ENCODE measurements at regions not wholly inside any gene's neighbourhood (a gene's known extent, or its start where the extent isn't known, plus 50 kb on each side); places are given as distances from the start of the nearest gene placed in this dataset.

GRCh38 chr2:117763804-117764203, 50.7 kb upstream of the DDX18 start:
- H3K27me3 Mint-ChIP-seq (ENCODE audit: unreplicated experiment): no peaks in the 10 kb centered on the region
- no peak for TF ChIP-seq CTCF (IDR thresholded peaks at IDR 0.05)
- no peak overlapping the region for H3K4me3 Mint-ChIP-seq (ENCODE audit: unreplicated experiment)

More at GRCh38 chr2:117763804-117764203, 50.7 kb upstream of the DDX18 start:
- DNase-seq (ENCODE audit: extremely low spot score, unreplicated experiment): no peak
- H3K27ac Mint-ChIP-seq (ENCODE audit: unreplicated experiment): no peak overlapping the region
- no peaks in the 10 kb centered on the region for H3K36me3 Mint-ChIP-seq (ENCODE audit: unreplicated experiment)
- H3K4me1 Mint-ChIP-seq (ENCODE audit: unreplicated experiment): no peaks in the 10 kb centered on the region
- no peaks in the 10 kb centered on the region for H3K9me3 Mint-ChIP-seq (ENCODE audit: unreplicated experiment)
